ENCODE measurements at regions not wholly inside any gene's neighbourhood (a gene's known extent, or its start where the extent isn't known, plus 50 kb on each side); places are given as distances from the start of the nearest gene placed in this dataset.

DNA sequence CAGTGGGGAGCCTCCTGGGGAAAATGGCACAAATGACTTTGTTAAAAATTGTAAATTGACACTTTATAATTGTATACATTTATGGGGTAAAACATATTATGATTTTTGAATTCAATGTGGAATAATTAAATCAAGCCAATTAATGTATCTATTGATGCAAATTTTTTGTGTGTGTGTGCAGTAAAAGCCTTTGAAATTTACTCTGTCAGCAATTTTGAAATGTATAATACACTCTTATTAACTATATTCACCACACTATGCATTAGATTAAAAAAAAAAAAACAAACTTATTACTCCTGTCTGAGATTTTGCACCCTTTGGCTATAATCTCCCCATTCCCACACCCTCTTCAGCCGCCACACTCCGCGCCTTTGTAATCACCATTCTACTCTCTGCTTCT lies 119.2 kb downstream of the S1PR1 start:
- H3K9me3 Mint-ChIP-seq (ENCODE audit: low read depth): no peaks in the 10 kb centered on the region
- CTCF ChIA-PET: interaction anchor here (0.9 to 5.1 kb wide), 10 partner anchors 10 to 487 kb away, joined by 3 to 58 read pairs (median 3); no protein-coding TSS in a partner anchor
- H3K4me1 Mint-ChIP-seq: peaks cover 8% of the 10 kb centered on the region
- H3K4me3 Mint-ChIP-seq: no peak overlapping the region
- intact Hi-C loops (cut with DNase I, micrococcal nuclease): loop anchor here (2.0 to 10.0 kb wide), 5 partner anchors 117 to 891 kb away; partner anchors contain the start of gene S1PR1 (in 1 of the 2)
- ATAC-seq (no peak), DNase-seq (no peak)
- POLR2A ChIA-PET: no interaction called here
- no peak overlapping the region for H3K27ac Mint-ChIP-seq
- no peaks in the 10 kb centered on the region for H3K36me3 Mint-ChIP-seq (ENCODE audit: low read depth)
- no peaks in the 10 kb centered on the region for H3K27me3 Mint-ChIP-seq

DNA sequence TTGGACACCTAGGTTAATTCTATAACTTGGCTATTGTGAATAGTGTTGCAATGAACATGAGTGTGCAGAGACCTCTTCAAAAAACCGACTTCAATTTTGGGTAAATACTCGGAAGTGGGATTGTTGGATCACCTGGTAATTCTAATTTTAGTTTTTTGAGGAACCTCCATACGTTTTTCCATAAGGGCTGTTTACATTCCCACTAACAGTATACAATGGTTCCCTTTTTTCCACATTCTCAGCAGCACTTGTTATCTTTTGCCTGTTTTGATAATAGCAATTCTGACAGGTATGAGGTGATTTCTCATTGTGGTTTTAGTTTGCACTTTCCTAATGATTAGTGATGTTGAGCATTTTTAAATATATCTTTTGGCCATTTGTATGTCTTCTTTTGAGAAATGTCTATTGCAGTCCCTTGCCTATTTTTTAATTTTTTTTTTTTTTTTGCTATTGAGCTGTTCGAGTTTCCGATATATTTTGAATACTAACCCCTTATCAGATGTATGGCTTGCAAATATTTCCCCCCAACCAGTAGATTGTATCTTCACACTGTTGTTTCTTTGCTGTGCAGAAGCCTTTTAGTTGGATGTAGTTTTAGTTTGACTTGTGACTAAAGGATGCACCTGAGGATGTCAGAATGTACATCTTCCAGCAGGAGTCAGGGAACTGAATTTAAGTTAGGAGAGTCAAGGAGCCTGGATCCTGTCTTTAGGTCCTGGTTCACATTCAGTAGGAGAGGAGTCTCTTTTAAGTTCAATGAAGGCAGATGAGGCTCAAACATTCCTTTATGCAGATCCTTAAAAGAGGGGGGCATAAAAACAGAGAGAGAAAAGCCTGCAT lies 120.0 kb downstream of the S1PR1 start:
- no peaks in the 10 kb centered on the region for H3K27me3 Mint-ChIP-seq
- no peak overlapping the region for H3K4me3 Mint-ChIP-seq
- H3K4me1 Mint-ChIP-seq: peaks cover 8% of the 10 kb centered on the region
- no peak for ATAC-seq
- intact Hi-C loops (cut with DNase I, micrococcal nuclease): loop anchor here (1.0 to 10.0 kb wide), 7 partner anchors 48 to 892 kb away; partner anchors contain the start of gene S1PR1 (in 1 of the 2)
- no peaks in the 10 kb centered on the region for H3K9me3 Mint-ChIP-seq (ENCODE audit: low read depth)
- CTCF ChIA-PET: interaction anchor here (0.7 to 2.9 kb wide), 25 partner anchors 8 to 1316 kb away, joined by 3 to 54 read pairs (median 5); no protein-coding TSS in a partner anchor
- DNase-seq: no peak
- no peak overlapping the region for H3K27ac Mint-ChIP-seq
- H3K36me3 Mint-ChIP-seq (ENCODE audit: low read depth): no peaks in the 10 kb centered on the region
- POLR2A ChIA-PET: interaction anchor here (0.6 kb wide), 1 partner anchor 834 kb away, joined by 4 read pairs; no protein-coding TSS in a partner anchor

DNA sequence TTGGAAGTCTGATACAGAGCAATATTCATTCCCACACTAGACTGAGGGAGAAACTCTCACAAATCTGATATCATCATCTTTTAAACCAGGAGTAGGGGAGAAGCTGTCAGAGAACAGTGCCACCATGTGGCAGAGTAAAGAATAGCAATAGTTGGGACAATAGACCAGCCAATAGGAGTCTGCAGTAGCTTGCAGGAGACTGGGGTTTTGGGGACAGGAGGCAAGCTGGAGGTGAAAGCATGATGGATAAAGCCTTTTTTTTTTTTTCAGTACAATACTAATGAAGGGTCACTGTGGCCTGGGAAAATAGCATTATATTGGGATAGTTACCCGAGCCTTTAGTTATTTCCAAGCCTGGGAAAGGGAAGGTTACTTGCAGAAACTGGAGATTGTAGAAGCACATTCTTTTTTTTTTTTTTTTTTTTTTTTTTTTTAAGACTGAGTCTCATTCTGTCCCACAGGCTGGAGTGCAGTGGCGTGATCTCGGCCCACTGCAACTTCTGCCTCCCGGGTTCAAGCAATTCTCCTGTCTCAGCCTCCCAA lies 120.7 kb downstream of the S1PR1 start:
- ATAC-seq (peak; percentile 100), DNase-seq (peak; percentile 76)
- ChIA-PET POLR2A (interaction anchor here (0.6 kb wide), 1 partner anchor 834 kb away, joined by 4 read pairs; no protein-coding TSS in a partner anchor), CTCF (interaction anchor here (0.6 to 2.9 kb wide), 57 partner anchors 9 to 1315 kb away, joined by 3 to 54 read pairs (median 4); partner anchors contain the start of genes EXTL2, RTCA and S1PR1)
- Mint-ChIP-seq H3K9me3 (ENCODE audit: low read depth) (no peaks in the 10 kb centered on the region), H3K4me3 (no peak overlapping the region), H3K27ac (no peak overlapping the region), H3K36me3 (ENCODE audit: low read depth) (no peaks in the 10 kb centered on the region), H3K27me3 (no peaks in the 10 kb centered on the region), H3K4me1 (peaks cover 8% of the 10 kb centered on the region)
- intact Hi-C loops (cut with DNase I, micrococcal nuclease): loop anchor here (1.0 to 10.0 kb wide), 7 partner anchors 48 to 893 kb away; partner anchors contain the start of gene S1PR1 (in 1 of the 2)

DNA sequence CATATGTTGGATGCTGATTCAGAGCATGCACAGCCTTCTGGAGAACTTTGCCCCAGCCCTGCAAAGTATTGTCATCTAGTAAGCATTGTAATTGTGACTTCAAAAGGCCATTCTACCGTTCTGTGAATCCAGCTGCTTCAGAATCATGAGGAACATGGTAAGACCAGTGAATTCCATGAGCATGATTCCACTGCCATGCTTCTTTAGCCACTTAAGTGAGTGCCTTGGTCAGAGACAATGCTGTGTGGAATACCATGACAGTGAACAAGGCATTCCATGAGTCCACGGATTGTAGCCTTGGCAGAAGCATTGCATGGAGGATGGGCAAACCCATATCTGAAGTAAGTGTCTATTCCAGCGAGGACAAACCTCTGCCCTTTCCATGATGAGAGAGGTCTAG lies 123.7 kb downstream of the S1PR1 start:
- intact Hi-C loops (cut with DNase I, micrococcal nuclease): no loop called here
- peaks cover 8% of the 10 kb centered on the region for H3K4me1 Mint-ChIP-seq
- CTCF ChIA-PET: no interaction called here
- H3K27me3 Mint-ChIP-seq: no peaks in the 10 kb centered on the region
- POLR2A ChIA-PET: no interaction called here
- H3K4me3 Mint-ChIP-seq: no peak overlapping the region
- no peak for DNase-seq
- no peaks in the 10 kb centered on the region for H3K9me3 Mint-ChIP-seq (ENCODE audit: low read depth)
- no peak for ATAC-seq
- no peak overlapping the region for H3K27ac Mint-ChIP-seq
- H3K36me3 Mint-ChIP-seq (ENCODE audit: low read depth): no peaks in the 10 kb centered on the region

DNA sequence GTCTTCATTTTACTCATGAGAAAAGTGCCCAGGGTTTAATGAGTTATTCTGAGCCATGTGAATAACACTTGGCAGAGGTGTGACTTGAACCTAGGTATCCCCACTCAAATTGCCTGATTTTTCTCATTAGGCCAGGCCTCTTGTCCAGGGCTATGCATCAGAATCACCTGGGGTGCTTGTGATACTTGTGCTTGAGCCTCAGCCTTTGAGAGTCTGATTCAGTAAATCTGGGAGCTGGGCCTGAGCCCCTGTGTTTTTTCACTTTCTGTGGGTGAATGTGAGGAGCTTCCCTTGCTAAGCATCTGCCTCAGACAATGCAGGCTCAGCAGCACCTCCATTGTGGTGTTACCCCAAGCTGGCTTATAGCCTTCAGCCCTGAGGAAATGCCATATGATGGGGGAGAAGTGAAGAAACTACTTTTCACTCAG lies 127.1 kb downstream of the S1PR1 start:
- H3K4me1 Mint-ChIP-seq: no peaks in the 10 kb centered on the region
- H3K27ac Mint-ChIP-seq: no peak overlapping the region
- H3K9me3 Mint-ChIP-seq (ENCODE audit: low read depth): no peaks in the 10 kb centered on the region
- H3K4me3 Mint-ChIP-seq: no peak overlapping the region
- intact Hi-C loops (cut with DNase I, micrococcal nuclease): no loop called here
- DNase-seq (no peak), ATAC-seq (no peak)
- H3K27me3 Mint-ChIP-seq: no peaks in the 10 kb centered on the region
- H3K36me3 Mint-ChIP-seq (ENCODE audit: low read depth): no peaks in the 10 kb centered on the region
- ChIA-PET POLR2A (interaction anchor here (0.6 kb wide), 1 partner anchor 39 kb away, joined by 3 read pairs; no protein-coding TSS in a partner anchor), CTCF (interaction anchor here (1.7 to 1.9 kb wide), 2 partner anchors 12 to 54 kb away, joined by 6 to 7 read pairs; no protein-coding TSS in a partner anchor)

DNA sequence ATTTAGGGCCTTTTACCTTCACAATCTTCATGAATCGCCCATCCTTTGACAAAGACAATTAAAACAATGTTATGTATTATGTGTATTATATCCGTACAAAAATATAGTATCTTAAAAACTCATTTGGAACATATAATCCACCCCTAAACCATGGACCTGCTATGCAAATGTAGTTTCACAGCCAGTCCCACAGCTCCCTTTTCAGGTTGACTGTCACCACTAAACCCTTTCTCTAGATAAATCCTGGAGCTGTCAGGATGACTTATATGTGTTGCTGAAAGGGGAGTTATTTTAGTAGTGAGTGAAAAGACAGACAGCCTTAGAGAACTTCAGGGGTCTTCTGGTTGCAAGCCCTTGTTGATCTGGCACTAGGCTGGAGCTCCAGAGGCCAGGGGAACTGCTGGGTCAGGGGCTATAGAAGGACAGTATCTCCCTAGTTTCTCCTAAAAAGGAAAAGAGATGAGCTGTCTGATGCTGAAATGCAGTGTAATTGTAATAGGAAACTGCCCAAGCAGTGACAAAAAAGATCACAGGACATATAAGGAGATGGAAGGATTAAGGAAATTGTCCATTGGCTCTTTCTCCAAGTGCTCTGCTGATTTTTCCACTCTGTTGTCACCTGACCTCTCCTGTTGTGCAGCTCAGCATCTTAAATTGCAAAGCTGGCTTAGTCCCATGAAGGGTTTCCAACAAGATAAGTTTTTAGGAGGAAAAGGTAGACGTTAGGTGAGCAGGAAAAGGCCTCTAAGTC lies 127.7 kb downstream of the S1PR1 start:
- H3K4me1 Mint-ChIP-seq: no peaks in the 10 kb centered on the region
- intact Hi-C loops (cut with DNase I, micrococcal nuclease): no loop called here
- H3K27ac Mint-ChIP-seq: no peak overlapping the region
- POLR2A ChIA-PET: no interaction called here
- no peaks in the 10 kb centered on the region for H3K9me3 Mint-ChIP-seq (ENCODE audit: low read depth)
- no peak for ATAC-seq
- H3K36me3 Mint-ChIP-seq (ENCODE audit: low read depth): no peaks in the 10 kb centered on the region
- no peaks in the 10 kb centered on the region for H3K27me3 Mint-ChIP-seq
- CTCF ChIA-PET: interaction anchor here (0.6 to 1.9 kb wide), 4 partner anchors 9 to 227 kb away, joined by 3 to 7 read pairs (median 4); no protein-coding TSS in a partner anchor
- DNase-seq: no peak
- H3K4me3 Mint-ChIP-seq: no peak overlapping the region

DNA sequence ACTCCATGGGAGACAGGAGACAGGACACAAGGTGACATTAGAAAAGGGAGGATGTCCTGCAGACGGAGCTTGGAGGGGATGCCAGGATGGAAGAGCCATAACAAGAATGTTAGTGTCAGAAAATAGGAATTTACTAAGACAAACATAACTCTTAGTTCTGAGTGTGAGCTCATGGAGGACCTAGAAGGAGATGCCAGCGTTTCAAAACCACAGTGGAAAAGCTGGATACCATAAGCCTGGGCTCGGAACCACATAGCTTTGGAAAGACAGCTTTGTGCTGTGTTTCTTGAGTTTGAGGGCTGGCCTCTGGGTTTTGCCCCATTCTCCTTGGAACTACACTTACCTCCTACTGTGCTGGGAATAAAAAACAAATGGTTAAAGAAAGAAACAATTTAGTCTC lies 128.4 kb downstream of the S1PR1 start:
- ATAC-seq: no peak
- ChIA-PET CTCF (interaction anchor here (0.6 to 1.9 kb wide), 3 partner anchors 8 to 228 kb away, joined by 3 to 6 read pairs (median 3); no protein-coding TSS in a partner anchor), POLR2A (no interaction called here)
- H3K4me3 Mint-ChIP-seq: no peak overlapping the region
- no peaks in the 10 kb centered on the region for H3K36me3 Mint-ChIP-seq (ENCODE audit: low read depth)
- H3K27me3 Mint-ChIP-seq: no peaks in the 10 kb centered on the region
- H3K9me3 Mint-ChIP-seq (ENCODE audit: low read depth): no peaks in the 10 kb centered on the region
- no peaks in the 10 kb centered on the region for H3K4me1 Mint-ChIP-seq
- H3K27ac Mint-ChIP-seq: no peak overlapping the region
- intact Hi-C loops (cut with DNase I, micrococcal nuclease): no loop called here
- no peak for DNase-seq

DNA sequence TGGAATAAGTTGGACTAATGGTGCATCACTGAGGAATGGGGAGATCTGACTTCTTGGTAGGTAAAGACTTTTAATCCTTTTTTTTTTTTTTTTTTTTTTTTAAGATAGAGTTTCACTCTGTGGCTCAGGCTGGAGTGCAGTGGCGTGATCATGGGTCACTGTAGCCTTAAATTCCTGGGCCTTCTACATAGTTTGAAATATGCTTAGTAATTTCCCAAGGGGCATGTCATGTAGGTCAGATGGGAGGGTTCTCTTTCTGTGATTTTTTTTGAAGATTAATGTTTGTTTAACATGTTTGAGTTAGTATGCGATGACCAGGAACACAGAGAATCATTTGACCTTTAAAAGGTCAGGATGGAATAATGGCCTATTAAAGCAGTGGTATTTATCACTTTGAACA lies 129.1 kb downstream of the S1PR1 start:
- intact Hi-C loops (cut with DNase I, micrococcal nuclease): no loop called here
- Mint-ChIP-seq H3K27me3 (no peaks in the 10 kb centered on the region), H3K9me3 (ENCODE audit: low read depth) (no peaks in the 10 kb centered on the region), H3K27ac (no peak overlapping the region), H3K4me1 (peaks cover 1% of the 10 kb centered on the region), H3K36me3 (ENCODE audit: low read depth) (no peaks in the 10 kb centered on the region), H3K4me3 (no peak overlapping the region)
- ChIA-PET CTCF (interaction anchor here (2.2 kb wide), 1 partner anchor 8 kb away, joined by 17 read pairs; no protein-coding TSS in a partner anchor), POLR2A (no interaction called here)
- ATAC-seq (no peak), DNase-seq (no peak)

DNA sequence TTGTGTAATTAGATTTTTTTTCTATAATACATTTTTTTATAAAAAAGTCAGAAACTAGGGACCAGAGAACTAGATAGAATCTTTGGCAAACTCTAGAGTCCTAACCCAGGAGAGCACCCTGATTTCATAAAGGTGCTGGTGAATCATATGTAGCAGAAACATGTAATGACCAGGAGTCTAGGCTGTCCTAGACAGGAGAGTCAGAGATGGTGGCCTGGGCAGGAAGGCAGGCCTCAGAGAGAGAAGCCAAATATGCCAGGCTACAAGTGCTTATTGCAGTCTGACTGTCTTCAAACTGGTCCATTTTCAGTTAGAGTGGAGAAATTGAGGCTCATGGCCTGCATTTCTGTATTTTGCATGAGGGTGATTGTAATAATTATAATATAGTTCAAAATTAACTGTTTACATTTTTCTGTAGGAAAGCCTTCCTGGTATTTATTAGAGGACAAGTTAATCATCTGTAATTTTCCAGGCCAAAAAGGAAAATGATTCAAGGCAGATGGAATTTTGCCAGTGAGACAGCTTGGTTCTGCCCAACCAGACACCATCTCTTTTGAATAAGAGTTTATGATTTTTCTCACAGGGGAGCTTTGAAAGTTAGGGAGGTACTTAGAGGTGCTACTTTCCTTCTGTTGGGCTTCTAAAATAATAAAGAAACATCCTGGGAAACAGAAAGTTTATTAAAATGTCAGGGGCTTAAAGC lies 129.8 kb downstream of the S1PR1 start:
- ChIA-PET POLR2A (no interaction called here), CTCF (interaction anchor here (0.8 to 2.2 kb wide), 3 partner anchors 9 to 58 kb away, joined by 3 to 17 read pairs (median 3); no protein-coding TSS in a partner anchor)
- no peaks in the 10 kb centered on the region for H3K36me3 Mint-ChIP-seq (ENCODE audit: low read depth)
- no peaks in the 10 kb centered on the region for H3K27me3 Mint-ChIP-seq
- intact Hi-C loops (cut with DNase I, micrococcal nuclease): no loop called here
- H3K27ac Mint-ChIP-seq: no peak overlapping the region
- no peaks in the 10 kb centered on the region for H3K9me3 Mint-ChIP-seq (ENCODE audit: low read depth)
- peaks cover 9% of the 10 kb centered on the region for H3K4me1 Mint-ChIP-seq
- H3K4me3 Mint-ChIP-seq: no peak overlapping the region
- DNase-seq (no peak), ATAC-seq (no peak)

DNA sequence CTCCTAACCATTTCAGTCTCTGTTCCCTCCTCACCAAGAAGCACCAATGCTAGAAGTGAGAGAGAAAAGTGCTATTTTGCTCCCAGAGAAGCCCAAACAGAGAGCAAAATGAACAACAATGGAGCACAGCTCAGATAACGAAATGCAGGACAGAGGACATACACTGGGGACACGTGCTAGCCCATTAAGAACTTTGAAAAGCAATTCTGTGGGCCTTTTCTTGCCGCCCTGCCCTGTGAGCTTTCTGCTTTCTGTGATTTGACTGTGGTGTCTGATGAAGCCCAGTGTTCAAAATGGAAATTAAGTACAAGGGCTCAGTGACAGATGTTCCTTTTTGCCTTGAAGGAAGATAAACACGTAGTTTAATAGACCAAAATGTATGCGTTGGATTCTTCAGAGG lies 130.8 kb downstream of the S1PR1 start:
- ChIA-PET CTCF (interaction anchor here (0.5 to 2.2 kb wide), 5 partner anchors 10 to 414 kb away, joined by 3 to 17 read pairs (median 3); no protein-coding TSS in a partner anchor), POLR2A (no interaction called here)
- intact Hi-C loops (cut with DNase I, micrococcal nuclease): no loop called here
- no peak for ATAC-seq
- no peak for DNase-seq
- Mint-ChIP-seq H3K4me3 (no peak overlapping the region), H3K27ac (no peak overlapping the region), H3K36me3 (ENCODE audit: low read depth) (no peaks in the 10 kb centered on the region), H3K4me1 (peaks cover 10% of the 10 kb centered on the region), H3K9me3 (ENCODE audit: low read depth) (no peaks in the 10 kb centered on the region), H3K27me3 (peaks cover 3% of the 10 kb centered on the region)
